ENCODE measurements at regions not wholly inside any gene's neighbourhood (a gene's known extent, or its start where the extent isn't known, plus 50 kb on each side); places are given as distances from the start of the nearest gene placed in this dataset.

GRCh38 chr11:109320595-109320994, 101.4 kb upstream of the C11orf87 start:
- no peak for TF ChIP-seq POLR2A (IDR thresholded peaks at IDR 0.05; ENCODE audit: low read depth, low read length)
- DNase-seq (ENCODE audit: insufficient read length, low spot score) (peak; percentile 7), FAIRE-seq (no peak)

GRCh38 chr11:109326781-109327180, 95.2 kb upstream of the C11orf87 start:
- no peak for FAIRE-seq
- DNase-seq (ENCODE audit: insufficient read length, low spot score), result no peak
- TF ChIP-seq POLR2A (IDR thresholded peaks at IDR 0.05; ENCODE audit: low read depth, low read length), result no peak

GRCh38 chr11:109329716-109330115, 92.3 kb upstream of the C11orf87 start:
- DNase-seq (ENCODE audit: insufficient read length, low spot score), result no peak
- no peak for TF ChIP-seq POLR2A (IDR thresholded peaks at IDR 0.05; ENCODE audit: low read depth, low read length)
- no peak for FAIRE-seq

- TF ChIP-seq POLR2A (IDR thresholded peaks at IDR 0.05; ENCODE audit: low read depth, low read length), result no peak
- no peak for DNase-seq (ENCODE audit: insufficient read length, low spot score)
- no peak for FAIRE-seq
Measured at GRCh38 chr11:109338131-109338530, 83.9 kb upstream of the C11orf87 start.

- TF ChIP-seq POLR2A (IDR thresholded peaks at IDR 0.05; ENCODE audit: low read depth, low read length), result no peak
- DNase-seq (ENCODE audit: insufficient read length, low spot score), result no peak
- FAIRE-seq, result no peak
Measured at GRCh38 chr11:109342261-109342660, 79.7 kb upstream of the C11orf87 start.

- FAIRE-seq (no peak), DNase-seq (ENCODE audit: insufficient read length, low spot score) (no peak)
- TF ChIP-seq POLR2A (IDR thresholded peaks at IDR 0.05; ENCODE audit: low read depth, low read length), result no peak
Measured at GRCh38 chr11:109343242-109343641, 78.7 kb upstream of the C11orf87 start.

- TF ChIP-seq POLR2A (IDR thresholded peaks at IDR 0.05; ENCODE audit: low read depth, low read length), result no peak
- FAIRE-seq (no peak), DNase-seq (ENCODE audit: insufficient read length, low spot score) (no peak)
Measured at GRCh38 chr11:109347304-109347703, 74.7 kb upstream of the C11orf87 start.

- TF ChIP-seq POLR2A (IDR thresholded peaks at IDR 0.05; ENCODE audit: low read depth, low read length), result no peak
- no peak for DNase-seq (ENCODE audit: insufficient read length, low spot score)
- FAIRE-seq, result no peak
Measured at GRCh38 chr11:109349276-109350080, 72.5 kb upstream of the C11orf87 start.

GRCh38 chr11:109350091-109350490, 71.9 kb upstream of the C11orf87 start:
- TF ChIP-seq POLR2A (IDR thresholded peaks at IDR 0.05; ENCODE audit: low read depth, low read length), result no peak
- FAIRE-seq, result no peak
- DNase-seq (ENCODE audit: insufficient read length, low spot score), result no peak

GRCh38 chr11:109362059-109362458, 59.9 kb upstream of the C11orf87 start:
- no peak for TF ChIP-seq POLR2A (IDR thresholded peaks at IDR 0.05; ENCODE audit: low read depth, low read length)
- no peak for FAIRE-seq
- DNase-seq (ENCODE audit: insufficient read length, low spot score), result no peak

- DNase-seq (ENCODE audit: insufficient read length, low spot score) (no peak), FAIRE-seq (no peak)
- TF ChIP-seq POLR2A (IDR thresholded peaks at IDR 0.05; ENCODE audit: low read depth, low read length), result no peak
Measured at GRCh38 chr11:109363682-109364081, 58.3 kb upstream of the C11orf87 start.

- DNase-seq (ENCODE audit: insufficient read length, low spot score), result no peak
- no peak for TF ChIP-seq POLR2A (IDR thresholded peaks at IDR 0.05; ENCODE audit: low read depth, low read length)
- FAIRE-seq, result no peak
Measured at GRCh38 chr11:109364851-109365250, 57.1 kb upstream of the C11orf87 start.

GRCh38 chr11:109371444-109372176, 50.4 kb upstream of the C11orf87 start:
- no peak for TF ChIP-seq POLR2A (IDR thresholded peaks at IDR 0.05; ENCODE audit: low read depth, low read length)
- FAIRE-seq (no peak), DNase-seq (ENCODE audit: insufficient read length, low spot score) (no peak)

Measured in H54 (cell line).